ENCODE measurements at regions not wholly inside any gene's neighbourhood (a gene's known extent, or its start where the extent isn't known, plus 50 kb on each side); places are given as distances from the start of the nearest gene placed in this dataset.
"Not testable (repeated sequence)": the region's sequence is repeated elsewhere in the genome, so short reads cannot be mapped to it uniquely, and the experiment has no call there.

DNA sequence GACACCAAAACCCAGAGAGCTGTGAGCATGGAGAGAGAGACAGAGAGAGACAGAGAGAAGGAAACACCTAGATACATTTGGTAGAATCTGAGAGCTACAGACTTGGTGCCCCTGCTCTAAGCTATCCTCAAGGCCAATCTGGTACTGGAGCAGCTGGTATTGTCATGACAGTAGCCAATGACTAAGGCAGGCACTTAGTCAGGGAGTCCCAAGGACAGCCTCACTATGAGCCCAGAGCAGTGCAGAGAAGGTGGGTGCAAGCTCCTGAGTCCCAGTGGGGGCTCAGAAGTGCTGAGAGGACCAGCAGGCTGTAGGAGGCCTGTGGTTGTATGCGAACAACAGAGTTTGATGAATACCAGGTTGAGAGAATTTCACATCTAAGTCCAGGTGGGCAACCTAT, 300.4 kb upstream of the ZNF608 start:
- DNase-seq: no peak
- intact Hi-C loops (cut with DNase I): loop anchor here (10.0 kb wide), 1 partner anchor 138 kb away; no protein-coding TSS in a partner anchor
- ATAC-seq (ENCODE audit: poor library complexity): no peak

DNA sequence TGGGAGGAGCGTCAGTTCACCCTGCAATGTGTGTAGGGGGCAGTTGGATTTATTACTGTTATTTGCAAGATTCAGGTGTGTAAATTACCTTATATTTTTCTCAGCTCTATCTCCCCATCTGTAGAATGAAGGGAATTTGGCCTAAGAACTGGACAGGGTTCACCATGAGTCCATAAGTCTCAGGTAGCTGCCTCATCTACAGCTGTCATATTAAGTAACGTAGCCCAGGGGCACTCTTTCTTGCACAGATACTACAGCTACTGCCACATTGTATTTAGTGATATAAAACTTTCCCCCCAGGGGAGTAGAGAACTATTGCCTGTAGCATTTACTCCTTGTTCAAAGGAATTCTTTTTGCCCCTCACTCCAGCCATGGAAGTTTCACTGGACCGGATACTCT, 301.4 kb upstream of the ZNF608 start:
- ATAC-seq (ENCODE audit: poor library complexity) (no peak), DNase-seq (no peak)
- intact Hi-C loops (cut with DNase I): loop anchor here (10.0 kb wide), 1 partner anchor 137 kb away; no protein-coding TSS in a partner anchor

DNA sequence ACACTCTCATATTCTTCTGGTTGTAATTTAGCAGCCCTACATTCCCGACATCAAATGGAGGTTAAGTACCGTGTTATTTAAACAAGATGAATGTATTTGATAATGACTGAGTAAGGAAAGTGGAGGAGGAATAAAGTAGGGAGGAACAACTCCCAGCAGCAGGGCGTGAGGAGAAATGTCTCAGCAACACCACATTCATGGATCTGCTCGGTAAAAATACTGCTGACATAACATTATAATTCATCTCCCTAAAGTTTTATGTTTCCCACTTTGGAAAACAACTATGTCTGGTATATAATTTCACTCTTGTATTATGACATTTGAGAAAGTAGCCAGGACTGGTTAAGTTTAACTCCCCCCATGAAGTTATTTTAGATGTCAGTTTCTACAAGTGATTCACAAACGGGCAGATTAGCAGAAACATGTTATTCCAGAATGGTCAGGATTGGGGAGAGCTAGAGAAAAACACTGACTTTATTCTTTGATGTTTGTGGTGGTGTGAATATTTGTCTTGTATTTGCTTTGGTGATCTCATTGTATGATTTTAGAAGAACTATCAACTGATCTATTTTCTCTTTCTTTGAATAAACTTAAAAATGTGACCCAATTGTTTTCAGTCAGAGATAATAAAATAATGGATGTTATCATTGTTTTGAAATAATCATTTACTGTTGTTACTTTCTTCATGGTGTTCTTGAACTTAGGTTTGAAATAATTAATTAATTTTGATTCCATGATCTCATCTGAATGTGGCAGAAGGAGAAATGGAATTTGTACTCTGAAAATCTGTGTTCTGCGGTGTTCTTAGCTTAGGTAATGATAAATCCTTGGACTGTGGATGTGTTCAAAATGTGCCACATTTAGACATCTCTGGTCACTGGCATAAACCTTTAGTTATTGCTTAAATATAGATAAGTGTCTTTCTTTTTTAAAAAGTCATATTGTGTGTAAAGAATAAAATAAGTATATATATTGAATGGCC, 303.6 kb upstream of the ZNF608 start:
- intact Hi-C loops (cut with DNase I): loop anchor here (10.0 kb wide), 1 partner anchor 135 kb away; no protein-coding TSS in a partner anchor
- ATAC-seq (ENCODE audit: poor library complexity) (no peak), DNase-seq (no peak)

DNA sequence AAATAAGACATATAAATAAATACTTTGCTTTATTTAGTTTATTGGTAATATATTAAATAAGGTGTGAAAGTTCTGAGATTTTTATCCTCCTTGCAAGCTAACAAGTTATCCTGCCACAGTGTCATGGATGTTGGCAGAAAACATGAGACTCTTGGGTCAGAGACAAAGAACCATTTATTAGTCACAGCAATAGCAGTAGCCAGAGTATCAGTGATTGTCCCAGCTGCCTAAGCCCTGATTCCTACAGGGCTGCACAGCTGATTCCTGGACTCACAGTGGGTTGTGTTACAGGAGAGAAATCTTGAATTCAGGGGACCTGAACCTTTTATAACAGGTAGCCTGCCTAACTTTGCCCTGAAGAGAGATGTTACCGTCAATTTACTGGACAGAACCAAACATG, 304.5 kb upstream of the ZNF608 start:
- intact Hi-C loops (cut with DNase I): no loop called here
- DNase-seq: no peak
- ATAC-seq (ENCODE audit: poor library complexity): no peak

DNA sequence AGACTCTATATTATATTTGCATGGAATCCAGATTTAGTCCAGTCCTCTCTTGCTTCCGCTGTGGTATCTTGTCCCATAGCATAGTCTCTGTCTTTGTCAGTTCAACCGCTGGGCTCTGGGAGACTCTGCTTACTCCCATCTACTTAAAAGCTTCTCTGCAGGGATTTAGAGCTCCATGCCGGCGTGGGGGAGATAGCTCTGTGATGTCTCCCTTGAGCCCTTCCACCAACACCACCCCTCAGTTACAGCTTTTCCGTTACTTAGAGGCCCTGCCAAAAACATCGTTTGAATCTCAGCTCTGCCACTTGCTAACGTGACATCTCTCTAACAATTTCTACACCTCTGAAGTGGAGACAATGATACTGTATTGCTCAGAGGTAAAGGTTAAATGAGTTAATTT, 306.1 kb upstream of the ZNF608 start:
- ATAC-seq (ENCODE audit: poor library complexity): no peak
- intact Hi-C loops (cut with DNase I): no loop called here
- DNase-seq: no peak

DNA sequence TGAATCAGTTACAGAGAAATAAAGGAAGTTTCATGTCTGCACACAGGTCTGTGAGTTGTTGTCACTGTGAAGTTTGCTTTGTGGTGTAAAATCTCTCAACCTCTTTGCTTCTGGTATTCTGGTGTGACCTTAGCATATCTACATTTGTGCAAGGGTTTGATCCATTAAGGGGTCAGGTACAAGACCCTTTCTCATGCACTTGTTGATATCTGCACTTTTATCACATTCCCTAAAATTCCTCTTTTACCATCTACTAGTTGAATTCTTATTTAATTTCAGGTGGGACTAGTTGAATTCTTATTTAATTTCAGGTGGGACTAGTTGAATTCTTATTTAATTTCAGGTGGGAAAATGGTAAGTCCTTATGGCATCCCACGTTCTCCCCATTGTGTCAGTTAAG, 306.7 kb upstream of the ZNF608 start:
- DNase-seq: no peak
- ATAC-seq (ENCODE audit: poor library complexity): no peak
- intact Hi-C loops (cut with DNase I): no loop called here

DNA sequence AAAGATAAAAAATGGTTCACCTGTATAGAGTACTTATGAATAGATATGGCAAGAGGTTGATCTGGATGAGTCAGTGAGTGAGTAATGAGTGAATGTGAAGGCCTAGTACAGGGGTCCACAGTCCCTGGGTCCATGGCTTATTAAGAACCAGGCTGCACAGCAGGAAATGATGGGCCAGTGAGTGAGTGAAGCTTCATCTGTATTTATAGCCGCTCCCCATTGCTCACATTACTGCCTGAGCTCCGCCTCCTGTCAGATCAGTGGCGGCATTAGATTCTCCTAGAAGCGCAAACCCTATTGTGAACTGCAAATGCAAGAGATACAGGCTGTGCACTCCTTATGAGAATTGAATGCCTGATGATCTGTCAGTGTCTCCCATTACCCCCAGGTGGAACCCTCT, 307.7 kb upstream of the ZNF608 start:
- DNase-seq (no peak), ATAC-seq (ENCODE audit: poor library complexity) (no peak)
- intact Hi-C loops (cut with DNase I): no loop called here

DNA sequence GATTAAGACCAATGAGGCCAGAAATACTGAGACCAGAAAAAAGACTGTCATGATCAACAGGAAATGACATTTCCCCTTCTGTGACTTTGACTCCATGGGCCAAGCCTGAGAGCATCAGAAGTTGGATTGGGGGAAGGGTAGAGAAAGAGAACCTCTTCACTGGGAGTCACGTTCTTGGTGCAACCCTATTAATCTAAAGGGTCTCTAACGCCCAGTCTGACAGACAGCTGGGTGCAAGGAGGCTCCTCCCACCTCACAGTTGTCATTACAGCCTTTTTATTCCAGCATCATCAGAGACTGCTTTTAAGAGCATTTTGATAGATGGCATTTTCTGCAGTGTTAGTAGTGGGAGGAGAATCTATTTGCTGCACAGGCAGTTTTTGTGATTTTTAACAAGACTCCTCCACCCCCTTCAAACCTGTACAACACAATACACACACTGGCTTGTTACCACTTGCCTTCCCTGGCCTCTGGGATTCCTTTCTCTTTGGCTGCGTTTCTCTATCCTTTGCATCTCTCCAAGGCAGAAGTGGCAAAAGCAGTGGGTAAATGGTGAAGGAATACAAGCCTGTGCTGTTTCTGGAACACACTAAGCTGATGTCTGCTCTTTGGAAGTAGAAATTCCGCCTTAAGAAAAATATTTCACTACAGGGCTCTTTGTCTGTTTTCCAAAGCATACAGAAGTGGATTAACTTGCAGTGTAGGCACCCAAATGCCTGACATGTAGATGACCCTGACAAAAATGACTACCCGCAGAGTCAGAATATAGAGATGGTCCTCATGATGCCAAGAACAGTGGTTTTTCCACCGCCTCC, 310.4 kb upstream of the ZNF608 start:
- intact Hi-C loops (cut with DNase I): no loop called here
- ATAC-seq (ENCODE audit: poor library complexity) (no peak), DNase-seq (no peak)

DNA sequence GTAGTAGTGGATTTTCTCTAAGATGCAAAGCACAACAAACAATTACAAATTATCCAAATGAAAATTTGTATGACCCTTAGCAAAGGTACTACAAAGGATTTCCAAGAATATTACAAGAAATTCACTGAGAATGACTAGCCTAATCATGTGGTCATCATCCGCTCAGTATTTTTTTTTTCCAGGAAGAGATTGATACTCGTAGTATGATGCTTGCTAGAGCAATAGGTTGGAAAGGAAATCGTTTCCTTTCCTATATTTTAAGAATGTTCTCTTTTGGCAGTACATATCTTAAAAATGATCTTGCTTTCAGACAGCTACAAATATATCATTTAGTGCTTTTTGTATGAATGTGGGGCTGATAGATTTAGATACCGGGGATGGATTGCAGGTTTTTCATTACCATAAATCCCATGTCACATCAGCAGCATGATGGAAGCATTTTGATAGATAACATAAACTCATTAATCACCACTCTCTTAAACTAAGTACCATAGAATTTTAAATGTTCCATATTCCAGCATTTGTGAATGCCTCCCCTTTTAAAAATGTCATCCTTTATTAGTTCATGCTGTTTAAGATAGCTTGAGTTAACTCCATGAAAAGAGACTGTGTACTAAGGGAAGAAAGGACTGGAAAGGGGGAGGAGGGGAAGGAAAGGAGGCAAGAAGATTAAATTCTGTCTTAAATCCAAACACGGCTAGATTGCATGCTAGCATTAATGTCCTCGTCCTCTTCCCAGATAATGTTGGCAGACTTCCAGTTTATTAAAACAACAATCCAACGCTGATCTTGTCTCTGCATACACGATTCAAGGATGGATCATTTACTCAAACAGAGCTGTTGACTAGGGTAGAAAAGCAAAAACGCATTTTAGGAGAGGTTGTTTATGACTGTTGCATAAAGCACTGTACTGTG, 311.7 kb upstream of the ZNF608 start:
- ATAC-seq (ENCODE audit: poor library complexity) (peak; percentile 29), DNase-seq (no peak)
- intact Hi-C loops (cut with DNase I): no loop called here

DNA sequence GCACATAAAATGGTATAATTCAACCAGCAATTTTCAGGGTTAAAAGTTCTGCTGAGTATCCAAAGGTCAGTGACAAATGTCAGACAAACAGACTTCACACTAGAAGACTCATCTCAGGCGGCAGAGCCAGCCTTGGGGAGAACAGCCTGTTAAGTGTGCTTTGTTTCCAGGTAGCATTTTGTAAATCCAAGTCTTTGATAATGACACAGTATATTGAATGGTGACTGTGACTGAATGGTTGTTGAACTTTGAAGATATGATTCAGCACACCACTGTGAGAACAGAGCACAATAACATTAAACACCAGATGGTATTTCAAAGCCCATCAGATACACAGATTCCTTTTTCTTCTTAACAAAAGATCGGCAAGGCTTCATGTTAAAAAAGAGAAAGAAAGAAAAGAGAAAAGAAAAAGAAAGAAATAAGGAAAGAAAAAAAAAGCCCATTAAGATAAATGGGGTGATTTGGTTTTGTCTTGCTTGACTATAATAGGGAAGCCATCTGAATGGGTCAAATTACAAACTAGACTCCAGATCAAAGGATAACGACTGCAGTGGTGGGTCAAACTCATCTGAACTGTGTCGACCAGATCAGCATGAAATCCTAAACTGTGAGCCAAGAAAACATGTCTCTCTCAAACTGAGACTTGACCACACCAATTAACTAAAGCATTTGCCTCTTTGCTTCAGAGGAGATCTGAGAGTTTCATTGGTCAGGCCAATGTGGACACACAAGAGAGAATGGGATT, 313.0 kb upstream of the ZNF608 start:
- DNase-seq (no peak), ATAC-seq (ENCODE audit: poor library complexity) (no peak)
- intact Hi-C loops (cut with DNase I): no loop called here

DNA sequence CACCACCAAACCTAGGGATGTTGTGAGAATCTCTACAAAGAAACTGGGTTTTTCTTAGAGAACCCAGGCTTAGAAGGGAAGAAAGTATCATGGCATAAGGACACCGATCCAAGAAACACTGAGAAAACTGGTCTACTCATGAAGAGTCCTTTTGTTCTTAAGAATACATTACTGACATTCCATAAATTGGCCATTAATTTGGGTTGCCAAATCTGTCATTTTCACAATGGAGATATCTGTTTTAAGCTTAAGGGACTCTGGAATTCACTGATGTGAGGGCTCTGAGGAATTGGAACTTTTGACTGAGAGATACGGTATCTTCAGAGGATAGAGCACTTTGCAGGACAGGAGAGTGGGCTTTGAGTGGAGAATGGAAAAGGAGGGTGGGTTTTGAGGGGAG, 315.3 kb upstream of the ZNF608 start:
- no peak for DNase-seq
- no peak for ATAC-seq (ENCODE audit: poor library complexity)
- intact Hi-C loops (cut with DNase I): no loop called here

DNA sequence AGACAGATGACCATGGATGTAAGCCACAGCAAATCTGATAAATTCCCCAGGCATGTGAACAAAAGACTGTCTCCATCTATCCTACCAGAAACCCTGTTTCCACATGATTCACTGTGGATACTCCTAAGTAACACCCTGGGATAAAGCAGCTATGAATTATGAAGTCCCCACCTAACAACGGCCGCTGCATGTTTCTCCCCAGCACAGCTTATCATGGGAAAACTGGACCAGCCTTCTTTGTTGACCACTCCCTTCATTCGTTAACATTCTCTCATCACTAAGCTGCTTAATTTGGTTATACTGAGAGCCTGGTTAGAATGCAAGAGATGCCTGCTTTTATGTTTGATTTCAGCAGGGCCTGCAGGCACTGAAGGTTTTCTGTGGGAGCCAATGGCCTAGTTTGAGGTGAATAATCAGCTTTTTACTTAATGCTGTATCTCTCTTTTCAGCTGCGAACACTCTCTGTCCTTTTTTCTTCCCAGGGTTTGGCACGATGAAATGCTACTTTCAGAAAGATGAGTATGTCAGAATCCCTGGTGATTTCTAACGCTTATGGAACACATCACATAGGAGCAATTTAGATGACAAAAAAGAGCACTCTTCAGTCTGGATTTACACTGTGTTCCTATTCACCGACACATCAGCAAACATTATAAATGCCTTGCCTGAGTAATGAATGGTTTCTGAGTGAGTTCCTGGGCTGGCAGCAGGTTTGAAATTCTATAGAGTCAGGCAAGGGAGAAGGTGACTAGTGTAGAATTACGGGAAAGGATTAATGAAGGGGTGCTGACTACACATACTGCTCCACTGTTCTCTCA, 318.4 kb upstream of the ZNF608 start:
- peak; percentile 22 for ATAC-seq (ENCODE audit: poor library complexity)
- DNase-seq: no peak
- intact Hi-C loops (cut with DNase I): no loop called here

DNA sequence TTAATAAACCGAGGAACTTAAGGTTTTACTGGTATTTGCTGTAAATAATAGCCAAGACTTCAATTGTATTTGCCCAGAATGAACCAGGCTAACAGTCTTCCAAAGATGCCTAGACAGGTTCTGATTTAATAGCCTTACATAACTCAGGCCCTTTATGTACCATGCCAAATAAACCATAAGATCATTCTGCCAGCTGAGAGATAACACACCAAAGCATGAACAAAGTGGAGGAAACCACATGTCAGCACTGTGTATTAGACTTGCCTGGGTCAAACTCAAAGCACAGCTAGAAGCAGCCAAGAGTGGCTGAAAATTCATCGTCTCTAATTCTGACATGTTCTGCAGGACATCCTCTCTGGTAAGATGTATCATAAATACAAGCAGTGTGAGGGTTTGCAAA, 319.3 kb upstream of the ZNF608 start:
- ATAC-seq (ENCODE audit: poor library complexity): peak; percentile 93

DNA sequence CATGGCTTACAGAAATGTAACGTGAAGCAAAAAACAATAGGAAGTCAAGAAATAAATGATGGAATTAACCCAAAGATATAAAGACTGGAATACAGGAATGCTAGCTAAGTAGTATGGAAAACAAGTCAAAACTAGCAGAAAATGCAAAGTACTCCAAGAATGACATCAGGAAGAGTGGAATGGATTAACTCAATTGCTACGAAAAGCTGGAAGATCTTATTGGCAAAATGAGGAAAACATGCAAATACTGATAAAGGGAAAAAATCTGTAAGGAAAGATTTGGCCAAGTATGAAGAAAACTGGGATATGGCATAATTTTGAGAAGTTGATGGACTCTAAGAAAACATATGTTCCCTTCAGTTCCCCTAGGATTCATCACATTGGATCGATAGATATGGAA, 324.5 kb upstream of the ZNF608 start:
- intact Hi-C loops (cut with DNase I): no loop called here
- DNase-seq (no peak), ATAC-seq (ENCODE audit: poor library complexity) (no peak)

More for the DNA sequence above, 319.3 kb upstream of the ZNF608 start:
- intact Hi-C loops (cut with DNase I): no loop called here
- DNase-seq: no peak

DNA sequence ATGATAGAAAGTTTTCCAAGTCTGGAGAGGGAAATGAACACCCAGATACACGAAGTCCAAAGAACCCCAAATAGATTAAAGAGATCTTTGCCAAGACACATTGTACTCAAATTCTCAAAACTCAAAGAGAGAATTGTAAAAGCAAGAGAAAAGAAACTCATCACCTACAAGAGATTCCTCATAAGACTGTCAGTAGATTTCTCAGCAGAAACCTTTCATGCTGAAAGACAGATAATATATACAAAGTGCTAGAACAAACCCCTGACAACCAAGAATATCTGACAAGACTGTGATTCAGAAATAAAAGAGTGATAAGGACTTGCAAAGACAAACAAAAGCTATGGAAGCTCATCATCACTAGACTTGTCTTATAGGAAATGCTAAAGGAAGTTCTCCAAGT, 326.7 kb upstream of the ZNF608 start:
- DNase-seq: no peak
- intact Hi-C loops (cut with DNase I): no loop called here
- ATAC-seq (ENCODE audit: poor library complexity): no peak

DNA sequence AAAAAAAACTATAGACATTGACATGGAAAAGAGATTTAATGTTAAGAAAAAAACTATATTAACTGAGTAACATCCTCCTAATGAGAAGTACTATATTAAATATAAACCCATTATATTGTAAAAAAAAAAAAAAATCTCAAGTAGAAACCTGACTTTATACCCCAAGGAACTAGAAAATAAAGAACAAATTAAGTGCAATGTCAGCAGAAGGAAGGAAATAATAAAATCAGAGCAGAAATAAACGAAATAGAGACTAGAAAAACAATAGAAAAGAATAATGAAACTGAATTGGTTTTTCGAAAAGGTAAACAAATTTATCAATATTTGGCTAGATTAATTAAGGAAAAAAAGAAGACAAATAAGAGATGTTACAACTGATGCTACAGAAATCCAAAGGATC, 329.1 kb upstream of the ZNF608 start:
- DNase-seq: no peak
- intact Hi-C loops (cut with DNase I): no loop called here
- no peak for ATAC-seq (ENCODE audit: poor library complexity)

DNA sequence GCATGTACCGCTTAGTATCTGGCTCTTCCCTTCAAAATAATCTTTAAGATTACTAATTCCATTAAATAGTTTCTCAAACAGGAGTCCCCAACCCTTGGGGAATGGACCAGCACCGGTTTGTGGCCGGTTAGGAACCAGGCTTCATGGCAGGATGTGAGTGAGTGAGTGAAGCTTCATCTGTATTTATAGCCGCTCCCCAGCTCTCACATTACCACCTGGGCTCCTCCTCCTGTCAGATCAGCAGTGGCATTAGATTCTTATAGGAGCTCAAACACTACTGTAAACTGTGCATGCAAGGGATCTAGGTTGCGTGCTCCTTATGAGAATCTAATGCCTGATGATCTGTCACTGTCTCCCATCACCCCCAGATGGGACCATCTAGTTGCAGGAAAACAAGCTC, 332.6 kb upstream of the ZNF608 start:
- DNase-seq; ATAC-seq (ENCODE audit: poor library complexity); intact Hi-C loops (cut with DNase I): not testable (repeated sequence)
